ENCODE measurements at regions not wholly inside any gene's neighbourhood (a gene's known extent, or its start where the extent isn't known, plus 50 kb on each side); places are given as distances from the start of the nearest gene placed in this dataset.

DNA sequence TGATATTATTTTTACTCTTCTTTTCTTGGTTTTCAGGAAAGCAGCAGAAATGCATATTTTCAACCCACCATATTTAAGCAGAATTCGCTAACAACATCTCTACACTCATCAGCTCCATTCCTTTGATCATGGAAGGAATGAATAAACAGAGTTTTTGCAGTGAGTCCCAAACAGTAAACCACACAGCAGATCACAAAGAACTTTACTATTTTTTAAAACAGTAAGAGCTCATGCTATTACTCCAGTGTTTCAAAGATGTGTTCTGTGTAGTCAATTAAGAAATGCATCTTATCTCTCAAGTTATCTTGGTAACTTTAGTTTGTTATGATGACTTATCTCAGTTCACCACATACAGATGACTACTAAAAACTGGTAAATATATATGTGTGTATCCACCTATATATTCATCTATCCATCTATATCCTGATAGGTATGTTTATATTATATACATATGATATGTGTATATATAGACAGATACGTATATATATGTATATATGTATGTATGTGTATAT is 843.5 kb downstream of the BCL11B start:
- TF ChIP-seq EZH2phosphoT487 (IDR thresholded peaks at IDR 0.05; ENCODE audit: low read depth, severe bottlenecking, unreplicated experiment) (no peak), EZH2 (IDR thresholded peaks at IDR 0.05; ENCODE audit: borderline replicate concordance) (no peak)
- TF ChIP-seq, protein P1, sequence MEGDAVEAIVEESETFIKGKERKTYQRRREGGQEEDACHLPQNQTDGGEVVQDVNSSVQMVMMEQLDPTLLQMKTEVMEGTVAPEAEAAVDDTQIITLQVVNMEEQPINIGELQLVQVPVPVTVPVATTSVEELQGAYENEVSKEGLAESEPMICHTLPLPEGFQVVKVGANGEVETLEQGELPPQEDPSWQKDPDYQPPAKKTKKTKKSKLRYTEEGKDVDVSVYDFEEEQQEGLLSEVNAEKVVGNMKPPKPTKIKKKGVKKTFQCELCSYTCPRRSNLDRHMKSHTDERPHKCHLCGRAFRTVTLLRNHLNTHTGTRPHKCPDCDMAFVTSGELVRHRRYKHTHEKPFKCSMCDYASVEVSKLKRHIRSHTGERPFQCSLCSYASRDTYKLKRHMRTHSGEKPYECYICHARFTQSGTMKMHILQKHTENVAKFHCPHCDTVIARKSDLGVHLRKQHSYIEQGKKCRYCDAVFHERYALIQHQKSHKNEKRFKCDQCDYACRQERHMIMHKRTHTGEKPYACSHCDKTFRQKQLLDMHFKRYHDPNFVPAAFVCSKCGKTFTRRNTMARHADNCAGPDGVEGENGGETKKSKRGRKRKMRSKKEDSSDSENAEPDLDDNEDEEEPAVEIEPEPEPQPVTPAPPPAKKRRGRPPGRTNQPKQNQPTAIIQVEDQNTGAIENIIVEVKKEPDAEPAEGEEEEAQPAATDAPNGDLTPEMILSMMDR (IDR thresholded peaks at IDR 0.05; ENCODE audit: poor library complexity) = no peak
- DNase-seq (ENCODE audit: low spot score) = no peak
- H3K79me2 ChIP-seq = no peaks in the 10 kb centered on the region
- H3K9me2 ChIP-seq (replicated peaks; ENCODE audit: insufficient read depth) = no peaks in the 10 kb centered on the region
- WGBS (ENCODE audit: low lambda C conversion rate, missing lambda C conversion rate) = 86% methylated on average over 2 of the region's 2 CpGs
- no peaks in the 10 kb centered on the region for H3K27me3 ChIP-seq
- H3K27ac ChIP-seq = no peak overlapping the region
- no peaks in the 10 kb centered on the region for H3K36me3 ChIP-seq (replicated peaks; ENCODE audit: insufficient read depth, low read depth)
- no peaks in the 10 kb centered on the region for H3K9me3 ChIP-seq (ENCODE audit: low read depth)
- no peak overlapping the region for H3K4me2 ChIP-seq
- no peak overlapping the region for H2AFZ ChIP-seq
- H4K20me1 ChIP-seq (ENCODE audit: insufficient read depth, poor library complexity, severe bottlenecking) = no peaks in the 10 kb centered on the region
- no peaks in the 10 kb centered on the region for H3K4me1 ChIP-seq (ENCODE audit: insufficient read depth)
- no peak overlapping the region for H3K4me3 ChIP-seq

GRCh38 chr14:98433436-98433835 is 838.6 kb downstream of the BCL11B start:
- no peaks in the 10 kb centered on the region for H3K9me3 ChIP-seq (ENCODE audit: low read depth)
- no peaks in the 10 kb centered on the region for H3K4me1 ChIP-seq (ENCODE audit: insufficient read depth)
- no peak for TF ChIP-seq EZH2phosphoT487 (IDR thresholded peaks at IDR 0.05; ENCODE audit: low read depth, severe bottlenecking, unreplicated experiment)
- TF ChIP-seq EZH2 (IDR thresholded peaks at IDR 0.05; ENCODE audit: borderline replicate concordance) = no peak
- TF ChIP-seq, protein P1 (IDR thresholded peaks at IDR 0.05; ENCODE audit: poor library complexity) = no peak
- no peaks in the 10 kb centered on the region for H3K79me2 ChIP-seq
- H3K4me2 ChIP-seq = no peak overlapping the region
- no peaks in the 10 kb centered on the region for H3K36me3 ChIP-seq (replicated peaks; ENCODE audit: insufficient read depth, low read depth)
- no peaks in the 10 kb centered on the region for H4K20me1 ChIP-seq (ENCODE audit: insufficient read depth, poor library complexity, severe bottlenecking)
- no peak overlapping the region for H2AFZ ChIP-seq
- DNase-seq (ENCODE audit: low spot score) = no peak
- WGBS (ENCODE audit: low lambda C conversion rate, missing lambda C conversion rate) = 89% methylated on average over 4 of the region's 4 CpGs
- no peak overlapping the region for H3K4me3 ChIP-seq
- H3K27ac ChIP-seq = no peak overlapping the region
- no peaks in the 10 kb centered on the region for H3K9me2 ChIP-seq (replicated peaks; ENCODE audit: insufficient read depth)
- no peaks in the 10 kb centered on the region for H3K27me3 ChIP-seq

- Histone ChIP-seq H3K79me2 (no peaks in the 10 kb centered on the region), H2AFZ (no peak overlapping the region), H3K9me3 (ENCODE audit: low read depth) (no peaks in the 10 kb centered on the region), H3K4me1 (ENCODE audit: insufficient read depth) (no peaks in the 10 kb centered on the region), H3K4me2 (no peak overlapping the region), H4K20me1 (ENCODE audit: insufficient read depth, poor library complexity, severe bottlenecking) (no peaks in the 10 kb centered on the region), H3K9me2 (replicated peaks; ENCODE audit: insufficient read depth) (no peaks in the 10 kb centered on the region), H3K27ac (no peak overlapping the region), H3K4me3 (no peak overlapping the region), H3K27me3 (no peaks in the 10 kb centered on the region), H3K36me3 (replicated peaks; ENCODE audit: insufficient read depth, low read depth) (no peaks in the 10 kb centered on the region)
- TF ChIP-seq EZH2 (IDR thresholded peaks at IDR 0.05; ENCODE audit: borderline replicate concordance) = no peak
- no peak for TF ChIP-seq EZH2phosphoT487 (IDR thresholded peaks at IDR 0.05; ENCODE audit: low read depth, severe bottlenecking, unreplicated experiment)
- TF ChIP-seq, protein P1 (IDR thresholded peaks at IDR 0.05; ENCODE audit: poor library complexity) = no peak
- DNase-seq (ENCODE audit: low spot score) = no peak
- 93% methylated on average over 2 of the region's 2 CpGs for WGBS (ENCODE audit: low lambda C conversion rate, missing lambda C conversion rate)
Observed at GRCh38 chr14:98437113-98437512, 834.9 kb downstream of the BCL11B start.

- Histone ChIP-seq H3K9me3 (ENCODE audit: low read depth) (no peaks in the 10 kb centered on the region), H3K4me3 (no peak overlapping the region), H2AFZ (no peak overlapping the region), H3K27ac (no peak overlapping the region), H3K4me2 (no peak overlapping the region), H4K20me1 (ENCODE audit: insufficient read depth, poor library complexity, severe bottlenecking) (no peaks in the 10 kb centered on the region), H3K79me2 (no peaks in the 10 kb centered on the region), H3K4me1 (ENCODE audit: insufficient read depth) (no peaks in the 10 kb centered on the region), H3K9me2 (replicated peaks; ENCODE audit: insufficient read depth) (no peaks in the 10 kb centered on the region), H3K36me3 (replicated peaks; ENCODE audit: insufficient read depth, low read depth) (no peaks in the 10 kb centered on the region), H3K27me3 (no peaks in the 10 kb centered on the region)
- no peak for TF ChIP-seq EZH2phosphoT487 (IDR thresholded peaks at IDR 0.05; ENCODE audit: low read depth, severe bottlenecking, unreplicated experiment)
- TF ChIP-seq EZH2 (IDR thresholded peaks at IDR 0.05; ENCODE audit: borderline replicate concordance) = no peak
- TF ChIP-seq, protein P1 (IDR thresholded peaks at IDR 0.05; ENCODE audit: poor library complexity) = no peak
- 84% methylated on average over 2 of the region's 2 CpGs for WGBS (ENCODE audit: low lambda C conversion rate, missing lambda C conversion rate)
- DNase-seq (ENCODE audit: low spot score) = no peak
Observed at GRCh38 chr14:98444077-98444476, 827.9 kb downstream of the BCL11B start.
